Activated T-cell treated with anti-CD3 and anti-CD28 coated beads, Interleukin-2, amount 50 U/mL, for 1 hour (primary cell): ENCODE measurements at regions not wholly inside any gene's neighbourhood (a gene's known extent, or its start where the extent isn't known, plus 50 kb on each side); places are given as distances from the start of the nearest gene placed in this dataset.

Experiments used
- DNase-seq: peaks from one replicate; pipeline ENCODE4 v3.0.0-alpha.2; 2020

DNA sequence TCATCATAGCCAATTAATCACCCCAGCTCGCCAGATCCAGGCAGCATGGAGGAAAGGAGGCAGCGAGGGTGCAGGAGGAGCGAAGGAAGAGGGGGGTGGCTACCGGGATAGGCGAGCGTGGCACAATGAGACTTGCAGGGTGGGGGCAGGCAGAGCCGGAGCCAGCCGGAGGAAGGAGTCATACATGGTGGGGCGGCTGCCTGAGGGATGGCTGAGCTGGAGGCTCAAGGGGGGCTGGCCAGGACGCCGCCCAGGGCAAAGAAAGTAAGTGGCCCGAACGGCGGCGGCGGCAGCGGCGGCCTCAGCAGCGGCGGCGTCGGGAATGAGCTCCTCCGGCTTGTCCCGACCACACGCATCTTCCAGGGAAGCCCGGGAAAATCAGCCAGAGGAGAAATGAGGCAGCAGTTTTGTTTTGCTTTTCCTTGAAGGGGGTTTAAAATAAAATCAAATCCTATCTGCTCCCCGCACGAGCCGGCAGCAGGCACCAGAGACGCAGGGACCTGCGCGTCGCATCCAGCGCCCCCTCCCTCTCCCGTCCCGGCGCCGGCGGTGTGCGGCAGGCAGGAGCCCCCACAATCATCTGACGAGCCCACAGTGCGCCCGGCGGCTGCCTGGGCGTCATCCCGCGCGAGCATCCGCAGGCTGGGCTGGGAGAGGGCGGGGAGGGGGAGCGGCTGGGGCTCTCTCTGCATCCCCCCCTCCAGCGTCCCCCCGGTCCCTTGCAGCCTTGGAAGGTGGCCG lies 263.6 kb downstream of the CTTN start:
- no peak for DNase-seq

- no peak for DNase-seq
These were observed 264.4 kb downstream of the CTTN start for GRCh38 chr11:70662691-70663098.

DNA sequence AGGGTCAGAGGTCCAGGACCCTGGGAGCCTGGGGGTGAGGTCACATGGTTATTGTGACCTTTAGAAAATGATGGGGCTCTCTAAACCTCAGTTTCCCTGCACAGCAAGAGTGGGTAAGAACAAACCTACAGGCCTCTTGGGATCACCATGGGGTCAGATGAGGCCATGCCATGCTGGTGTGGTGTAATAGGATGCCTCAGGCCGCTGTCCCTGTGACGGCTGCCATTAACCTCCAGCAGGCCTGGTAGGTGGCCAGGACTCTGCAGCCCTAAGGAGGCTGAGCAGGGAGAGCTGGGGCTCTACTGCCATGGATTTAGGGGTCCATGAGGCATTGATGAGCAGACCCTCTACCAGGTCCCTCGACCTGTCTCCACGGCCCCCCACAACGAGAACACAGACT lies 265.5 kb downstream of the CTTN start:
- DNase-seq, result no peak

- DNase-seq, result no peak
These were observed 268.0 kb downstream of the CTTN start for GRCh38 chr11:70666311-70666710.

DNA sequence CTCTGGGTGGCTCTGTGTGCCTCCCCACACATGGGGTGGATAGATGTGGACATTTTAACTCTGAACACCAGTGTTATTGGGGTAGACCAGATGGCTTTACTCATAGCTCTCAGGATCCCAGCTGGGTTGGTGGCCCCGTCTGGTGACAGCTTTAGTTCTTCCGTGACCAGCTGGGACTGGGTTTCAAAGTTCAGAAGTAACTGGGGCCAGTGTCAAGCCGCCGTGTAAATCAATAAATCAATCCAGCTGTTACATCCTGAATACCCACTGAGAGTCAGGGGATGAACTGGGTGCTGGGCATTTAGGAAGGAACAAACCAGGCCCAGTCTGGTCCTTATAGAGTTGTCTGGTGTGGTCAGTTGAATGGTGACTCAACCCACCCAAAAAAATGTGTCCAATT lies 269.4 kb downstream of the CTTN start:
- no peak for DNase-seq

- DNase-seq, result no peak
These were observed 270.2 kb downstream of the CTTN start for GRCh38 chr11:70668204-70669202.

DNA sequence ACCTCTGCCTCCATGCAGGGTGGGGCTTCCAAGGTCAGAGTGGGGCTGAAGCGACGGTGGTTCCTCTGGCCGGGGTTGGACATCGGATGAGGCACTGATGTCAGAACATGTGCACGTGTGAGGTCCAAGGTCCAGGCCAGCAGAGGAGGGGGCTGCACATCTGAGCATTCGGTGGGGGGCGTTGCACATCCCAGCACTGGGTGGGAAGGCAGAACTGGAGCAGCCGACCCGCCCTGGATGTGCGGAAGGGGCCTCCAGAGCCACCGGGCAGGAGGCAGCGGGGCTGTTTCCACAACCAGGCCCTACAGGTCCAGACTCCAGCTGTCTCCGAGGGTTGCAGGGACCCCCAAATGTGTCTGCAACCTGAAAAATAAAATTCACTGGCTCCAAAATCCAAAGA lies 271.0 kb downstream of the CTTN start:
- no peak for DNase-seq

- DNase-seq, result no peak
These were observed 271.7 kb downstream of the CTTN start for GRCh38 chr11:70669871-70670675.

DNA sequence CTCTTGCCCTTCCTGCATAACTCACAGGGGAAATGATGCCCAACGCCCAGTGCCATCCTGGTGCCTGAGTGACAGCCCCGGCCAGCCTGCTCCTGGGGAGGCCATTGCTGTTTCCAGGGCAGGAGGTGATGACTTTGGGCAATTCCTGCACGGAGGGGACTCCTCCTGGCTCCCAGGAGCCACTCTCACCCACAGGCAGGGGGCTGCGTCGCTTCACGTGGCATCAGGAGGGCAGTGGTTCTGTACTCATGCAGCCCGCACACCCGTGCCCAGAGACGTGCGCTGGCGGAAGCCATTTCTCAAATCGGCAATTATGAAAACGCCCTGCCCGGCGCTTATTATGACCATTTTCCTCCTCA lies 272.3 kb downstream of the CTTN start:
- DNase-seq, result no peak

GRCh38 chr11:70671083-70671482 lies 272.8 kb downstream of the CTTN start:
- DNase-seq, result no peak

GRCh38 chr11:70671611-70672010 lies 273.3 kb downstream of the CTTN start:
- no peak for DNase-seq

DNA sequence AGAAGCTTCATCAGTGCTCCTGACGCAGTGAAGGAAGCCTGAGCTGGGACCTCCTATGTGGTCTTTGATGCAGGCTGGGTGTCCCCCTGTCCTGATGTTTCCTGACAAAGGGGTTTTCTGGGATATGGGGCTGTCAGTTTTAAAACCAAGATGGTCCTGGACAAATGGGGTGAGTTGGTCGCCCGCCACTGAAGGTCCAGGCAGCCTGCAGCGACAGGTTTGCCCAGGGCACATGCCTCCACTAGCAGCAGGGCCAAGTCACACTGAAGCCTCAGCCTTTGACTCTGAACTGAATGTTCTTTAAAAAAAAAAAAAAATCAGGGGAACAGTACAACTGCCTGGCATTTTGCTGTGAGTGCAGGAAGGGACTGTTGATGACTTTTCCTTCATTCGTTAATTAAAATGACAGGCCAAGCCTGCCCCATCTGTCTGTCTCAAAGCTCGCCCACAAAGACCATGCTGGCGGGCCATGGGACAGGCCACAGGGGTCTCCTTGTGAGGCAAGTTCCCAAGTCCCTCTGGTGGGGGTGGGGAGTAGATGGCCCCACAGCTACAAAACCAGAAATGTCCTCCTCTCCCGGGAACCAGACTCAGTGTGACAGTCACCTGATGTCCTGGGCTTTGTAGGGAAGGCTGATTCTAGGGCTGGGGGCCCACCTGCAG lies 274.8 kb downstream of the CTTN start:
- no peak for DNase-seq

GRCh38 chr11:70674605-70675004 lies 276.3 kb downstream of the CTTN start:
- DNase-seq, result no peak

- no peak for DNase-seq
These were observed 277.5 kb downstream of the CTTN start for GRCh38 chr11:70675697-70676374.

GRCh38 chr11:70677232-70677916 lies 279.0 kb downstream of the CTTN start:
- DNase-seq, result no peak

GRCh38 chr11:70678931-70679900 lies 280.9 kb downstream of the CTTN start:
- DNase-seq, result no peak

- DNase-seq, result no peak
These were observed 282.5 kb downstream of the CTTN start for GRCh38 chr11:70680781-70681281.

- no peak for DNase-seq
These were observed 283.7 kb downstream of the CTTN start for GRCh38 chr11:70682056-70682455.

DNA sequence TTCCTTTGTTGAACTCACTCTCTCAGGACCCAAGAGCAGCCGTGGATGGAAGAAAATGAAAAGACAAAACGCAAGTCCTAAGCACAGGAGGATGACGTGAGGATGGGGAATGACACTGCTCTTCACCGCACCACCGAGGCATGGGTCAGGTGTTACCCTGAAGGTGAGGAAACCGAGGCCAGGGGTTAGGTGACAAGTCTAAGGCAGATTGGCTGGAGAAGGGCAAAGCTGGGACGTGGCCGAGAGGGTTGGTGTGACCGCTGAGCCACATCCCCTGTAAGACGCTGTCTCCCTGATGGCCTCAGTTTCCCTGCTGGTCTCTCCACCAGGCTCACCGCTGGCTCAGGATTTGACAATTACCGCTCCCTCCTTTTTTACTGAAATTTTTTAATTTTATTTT lies 284.4 kb downstream of the CTTN start:
- DNase-seq, result no peak

DNA sequence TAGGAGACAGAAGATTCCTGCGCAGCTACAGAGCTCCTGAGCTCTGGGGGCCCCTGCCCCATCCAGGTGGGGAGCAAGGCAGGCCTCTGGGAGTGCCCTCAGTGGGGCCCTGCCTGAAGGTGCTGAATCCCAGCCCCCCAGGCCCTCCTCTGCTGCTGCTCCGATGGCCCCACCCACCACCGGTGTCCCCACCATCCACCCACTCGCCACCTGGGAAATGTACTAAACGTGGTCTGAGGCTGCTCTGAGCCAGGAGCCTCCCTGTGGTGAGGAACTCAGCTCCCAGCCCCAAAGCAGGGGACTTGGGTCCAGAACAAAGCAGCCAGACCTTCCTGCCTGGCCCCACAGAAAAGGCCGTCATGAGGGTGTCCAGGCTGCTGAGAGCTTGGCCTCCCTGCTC lies 289.4 kb downstream of the CTTN start:
- DNase-seq, result no peak
